ENCODE measurements at regions not wholly inside any gene's neighbourhood (a gene's known extent, or its start where the extent isn't known, plus 50 kb on each side); places are given as distances from the start of the nearest gene placed in this dataset.

- Histone ChIP-seq H3K4me3 (ENCODE audit: low read depth in 2 of 2, low read length in 2 of 2) (no peak overlapping the region), H3K27ac (ENCODE audit: low read length) (no peak overlapping the region), H3K4me1 (ENCODE audit: control insufficient read depth, insufficient read depth, low read length) (no peaks in the 10 kb centered on the region), H3K36me3 (ENCODE audit: control insufficient read depth, insufficient read depth, low read length) (no peaks in the 10 kb centered on the region), H3K27me3 (ENCODE audit: control insufficient read depth, insufficient read depth, low read length) (no peaks in the 10 kb centered on the region), H3K9me3 (ENCODE audit: control insufficient read depth, insufficient read depth, low read depth, low read length) (peaks cover 3% of the 10 kb centered on the region; the same call in 1 of the 2 replicates)
- in situ Hi-C loops (cut with HindIII; ENCODE audit: low pct_unique_long_range_greater_than_20kb, low sequenced_read_pairs), result no loop called here
- BruUV-seq (replicated peaks), result no TSS peak
- no peak for DNase-seq (ENCODE audit: low read depth, low spot score)
- no peak for TF ChIP-seq SIN3A (IDR thresholded peaks at IDR 0.05; ENCODE audit: borderline replicate concordance, insufficient read depth, low read depth, low read length)
- TF ChIP-seq, protein P1, sequence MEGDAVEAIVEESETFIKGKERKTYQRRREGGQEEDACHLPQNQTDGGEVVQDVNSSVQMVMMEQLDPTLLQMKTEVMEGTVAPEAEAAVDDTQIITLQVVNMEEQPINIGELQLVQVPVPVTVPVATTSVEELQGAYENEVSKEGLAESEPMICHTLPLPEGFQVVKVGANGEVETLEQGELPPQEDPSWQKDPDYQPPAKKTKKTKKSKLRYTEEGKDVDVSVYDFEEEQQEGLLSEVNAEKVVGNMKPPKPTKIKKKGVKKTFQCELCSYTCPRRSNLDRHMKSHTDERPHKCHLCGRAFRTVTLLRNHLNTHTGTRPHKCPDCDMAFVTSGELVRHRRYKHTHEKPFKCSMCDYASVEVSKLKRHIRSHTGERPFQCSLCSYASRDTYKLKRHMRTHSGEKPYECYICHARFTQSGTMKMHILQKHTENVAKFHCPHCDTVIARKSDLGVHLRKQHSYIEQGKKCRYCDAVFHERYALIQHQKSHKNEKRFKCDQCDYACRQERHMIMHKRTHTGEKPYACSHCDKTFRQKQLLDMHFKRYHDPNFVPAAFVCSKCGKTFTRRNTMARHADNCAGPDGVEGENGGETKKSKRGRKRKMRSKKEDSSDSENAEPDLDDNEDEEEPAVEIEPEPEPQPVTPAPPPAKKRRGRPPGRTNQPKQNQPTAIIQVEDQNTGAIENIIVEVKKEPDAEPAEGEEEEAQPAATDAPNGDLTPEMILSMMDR (IDR thresholded peaks at IDR 0.05), result no peak
- TF ChIP-seq TCF7L2 (IDR thresholded peaks at IDR 0.05; ENCODE audit: low read depth, low read length), result no peak
- TF ChIP-seq POLR2AphosphoS5 (IDR thresholded peaks at IDR 0.05; ENCODE audit: low read depth, low read length), result no peak
- no peak for TF ChIP-seq REST (IDR thresholded peaks at IDR 0.05; ENCODE audit: insufficient read depth in 1 of 2, low read depth in 2 of 2, low read length in 1 of 2)
- POLR2A ChIA-PET, result no interaction called here
- ATAC-seq, result no peak
- CTCF ChIA-PET, result no interaction called here
- intact Hi-C loops (cut with micrococcal nuclease; ENCODE audit: unreplicated experiment), result no loop called here
Observed at GRCh38 chr10:31619531-31620061, 300.6 kb downstream of the ZEB1 start.

DNA sequence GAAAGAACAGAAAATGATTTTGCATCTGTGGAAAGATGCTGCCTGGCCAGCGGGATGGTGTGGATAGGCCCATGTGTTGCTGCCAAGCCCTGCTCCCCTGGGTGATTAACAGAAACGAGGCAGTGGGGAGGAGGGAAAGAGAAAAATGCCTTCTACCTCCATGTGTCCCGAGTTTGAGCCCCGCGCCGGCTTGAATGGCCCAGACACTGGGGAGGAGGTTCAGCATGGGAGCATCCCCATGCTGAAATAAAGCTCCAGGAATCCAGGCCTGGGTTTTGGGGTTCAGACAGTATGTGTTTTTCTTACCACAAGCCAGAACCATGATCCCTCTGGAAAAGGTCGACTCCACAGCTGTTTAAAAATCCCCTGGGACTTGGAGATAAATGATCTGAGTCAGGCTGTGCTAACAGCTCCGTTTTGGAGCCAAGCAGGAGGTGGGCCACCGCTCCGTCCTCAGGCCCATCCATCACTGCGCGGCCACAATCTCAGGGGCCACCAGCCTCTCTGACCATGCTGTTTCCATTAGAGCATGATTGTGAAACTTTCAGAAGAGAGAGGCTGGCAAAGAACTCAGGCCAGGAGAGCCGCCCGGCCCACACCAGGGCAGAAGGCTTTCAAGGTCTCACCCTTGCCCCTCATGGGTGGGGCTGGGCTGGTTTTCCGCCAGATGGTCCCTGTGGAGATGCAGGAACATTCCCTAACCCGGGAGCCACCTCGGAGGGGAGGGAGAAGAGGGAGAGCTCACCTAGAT is 299.7 kb downstream of the ZEB1 start:
- ChIA-PET POLR2A (interaction anchor here (0.6 kb wide), 1 partner anchor 1770 kb away, joined by 5 read pairs; no protein-coding TSS in a partner anchor), CTCF (no interaction called here)
- Histone ChIP-seq H3K4me1 (ENCODE audit: control insufficient read depth, insufficient read depth, low read length) (no peaks in the 10 kb centered on the region), H3K36me3 (ENCODE audit: control insufficient read depth, insufficient read depth, low read length) (no peaks in the 10 kb centered on the region), H3K27ac (ENCODE audit: low read length) (no peak overlapping the region), H3K27me3 (ENCODE audit: control insufficient read depth, insufficient read depth, low read length) (no peaks in the 10 kb centered on the region), H3K9me3 (ENCODE audit: control insufficient read depth, insufficient read depth, low read depth, low read length) (no peaks in the 10 kb centered on the region), H3K4me3 (ENCODE audit: low read depth in 2 of 2, low read length in 2 of 2) (no peak overlapping the region)
- in situ Hi-C loops (cut with HindIII; ENCODE audit: low pct_unique_long_range_greater_than_20kb, low sequenced_read_pairs), result no loop called here
- intact Hi-C loops (cut with micrococcal nuclease; ENCODE audit: unreplicated experiment), result no loop called here
- ATAC-seq (no peak), DNase-seq (ENCODE audit: low read depth, low spot score) (no peak)
- no TSS peak for BruUV-seq (replicated peaks)
- TF ChIP-seq SIN3A (IDR thresholded peaks at IDR 0.05; ENCODE audit: borderline replicate concordance, insufficient read depth, low read depth, low read length), result no peak
- TF ChIP-seq POLR2AphosphoS5 (IDR thresholded peaks at IDR 0.05; ENCODE audit: low read depth, low read length), result no peak
- TF ChIP-seq TCF7L2 (IDR thresholded peaks at IDR 0.05; ENCODE audit: low read depth, low read length), result no peak
- TF ChIP-seq, protein P1 (IDR thresholded peaks at IDR 0.05), result no peak
- TF ChIP-seq REST (IDR thresholded peaks at IDR 0.05; ENCODE audit: insufficient read depth in 1 of 2, low read depth in 2 of 2, low read length in 1 of 2), result no peak
